OCI-LY7 (cell line): ENCODE measurements at regions not wholly inside any gene's neighbourhood (a gene's known extent, or its start where the extent isn't known, plus 50 kb on each side); places are given as distances from the start of the nearest gene placed in this dataset.

ENCODE experiments used
- CTCF ChIP-seq: fragments of 200-600 bp; sonication (generic); conservative IDR thresholded peaks from 2 replicates; pipeline ENCODE4 v1.5.1; 2014; ENCODE audit warnings: mild to moderate bottlenecking, antibody characterized with exemption, low read length, moderate library complexity, mixed read lengths
- EZH2phosphoT487 ChIP-seq: fragments of 200-600 bp; sonication (generic); IDR thresholded peaks from 2 replicates; pipeline ENCODE4 v1.6.1; 2018; ENCODE audit warnings: low read depth, borderline replicate concordance, mild to moderate bottlenecking, mixed run types, antibody characterized with exemption, low read length, moderate library complexity, mixed read lengths

- no peak for TF ChIP-seq CTCF
- no peak for TF ChIP-seq EZH2phosphoT487
These were observed 689.7 kb upstream of the CELF2 start for GRCh38 chr10:10327934-10328333.
